GM19468 (cell line): ENCODE measurements at regions not wholly inside any gene's neighbourhood (a gene's known extent, or its start where the extent isn't known, plus 50 kb on each side); places are given as distances from the start of the nearest gene placed in this dataset.
"Not testable (repeated sequence)": the region's sequence is repeated elsewhere in the genome, so short reads cannot be mapped to it uniquely, and the experiment has no call there.

Experiments
- ATAC-seq: cut with Tn5 transposase; IDR thresholded peaks from one replicate; pipeline ENCODE4 v1.9.1; 2021; ENCODE audit warnings: mild to moderate bottlenecking, moderate library complexity, moderate number of reproducible peaks; ENCODE audit not compliant: unreplicated experiment; ENCODE audit errors: extremely low read depth

- ATAC-seq: no peak
Observed at GRCh38 chr4:177161781-177162180, 147.9 kb upstream of the NEIL3 start.

DNA sequence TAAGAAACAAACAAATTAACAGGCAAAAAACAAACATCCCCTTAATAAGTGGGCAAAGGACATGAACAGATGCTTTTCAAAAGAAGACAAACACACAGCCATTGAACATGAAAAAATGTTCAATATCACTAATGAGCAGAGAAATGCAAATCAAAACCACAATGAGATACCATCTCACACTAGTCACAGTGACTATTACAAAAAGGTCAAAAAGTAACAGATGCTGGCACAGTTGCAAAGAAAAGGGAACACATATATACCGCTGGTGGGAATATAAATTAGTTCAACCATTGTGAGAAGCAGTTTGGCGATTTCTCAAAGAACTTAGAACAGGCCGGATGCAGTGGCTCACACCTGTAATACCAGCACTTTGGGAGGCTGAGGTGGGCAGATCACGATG lies 146.1 kb upstream of the NEIL3 start:
- ATAC-seq: no peak

GRCh38 chr4:177171588-177171987 lies 138.1 kb upstream of the NEIL3 start:
- no peak for ATAC-seq

DNA sequence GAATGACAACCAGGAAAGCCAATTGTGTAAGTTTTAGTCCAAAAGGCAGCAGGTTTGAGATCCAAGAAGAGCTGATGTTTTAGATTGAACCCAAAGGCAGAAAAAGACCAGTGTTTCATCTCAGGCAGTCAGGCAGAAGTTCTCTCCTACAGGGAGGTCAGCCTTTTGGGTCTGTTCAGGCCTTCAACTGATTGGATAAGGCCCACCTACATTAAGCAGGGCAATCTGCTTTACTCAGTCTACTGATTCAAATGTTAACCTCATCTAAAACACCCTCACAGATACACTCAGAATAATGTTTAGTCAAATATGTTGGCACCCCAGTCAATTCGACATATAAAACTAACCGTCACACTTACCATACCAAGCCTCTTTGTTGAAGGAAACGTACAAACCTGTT lies 134.2 kb upstream of the NEIL3 start:
- no peak for ATAC-seq

GRCh38 chr4:177177541-177178081 lies 132.1 kb upstream of the NEIL3 start:
- ATAC-seq: no peak

DNA sequence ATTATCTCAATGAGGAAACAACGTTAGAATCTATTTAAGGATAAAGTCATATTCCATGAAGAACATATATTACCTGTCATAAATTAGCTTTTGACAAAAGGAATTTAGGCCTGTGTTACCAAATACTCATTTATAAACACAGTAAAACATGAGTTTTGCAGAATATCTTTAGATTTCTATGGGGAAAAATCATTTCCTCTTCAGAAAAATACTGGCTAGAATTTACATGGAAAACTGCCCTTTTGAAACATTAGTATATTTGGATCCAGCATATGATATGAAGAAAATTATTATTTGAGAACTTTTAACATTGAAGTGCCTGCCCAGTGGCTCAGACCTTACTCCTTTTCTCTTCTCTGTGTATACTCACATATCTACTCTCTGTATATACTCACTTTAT lies 131.4 kb upstream of the NEIL3 start:
- ATAC-seq: no peak

DNA sequence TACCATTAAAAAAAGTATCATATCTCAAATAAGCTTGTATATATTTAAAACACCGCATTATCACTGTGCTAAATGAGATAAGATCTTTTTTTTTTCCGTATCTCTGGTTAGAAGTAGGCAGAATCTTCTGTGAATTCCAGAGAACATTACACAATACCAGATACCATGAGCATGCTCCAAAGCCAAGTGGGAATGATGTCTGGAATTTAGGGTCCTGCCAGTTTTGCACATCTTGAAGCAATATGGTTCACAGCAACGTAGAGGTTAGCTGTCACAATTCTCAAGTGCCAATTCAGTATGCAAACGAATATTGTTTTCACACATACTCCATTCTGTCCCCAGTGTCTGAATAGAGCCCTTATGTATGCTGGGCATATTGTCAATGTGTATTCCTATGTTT lies 127.5 kb upstream of the NEIL3 start:
- ATAC-seq: no peak

- no peak for ATAC-seq
Observed at GRCh38 chr4:177182728-177183127, 126.9 kb upstream of the NEIL3 start.

- ATAC-seq: no peak
Observed at GRCh38 chr4:177185151-177185550, 124.5 kb upstream of the NEIL3 start.

DNA sequence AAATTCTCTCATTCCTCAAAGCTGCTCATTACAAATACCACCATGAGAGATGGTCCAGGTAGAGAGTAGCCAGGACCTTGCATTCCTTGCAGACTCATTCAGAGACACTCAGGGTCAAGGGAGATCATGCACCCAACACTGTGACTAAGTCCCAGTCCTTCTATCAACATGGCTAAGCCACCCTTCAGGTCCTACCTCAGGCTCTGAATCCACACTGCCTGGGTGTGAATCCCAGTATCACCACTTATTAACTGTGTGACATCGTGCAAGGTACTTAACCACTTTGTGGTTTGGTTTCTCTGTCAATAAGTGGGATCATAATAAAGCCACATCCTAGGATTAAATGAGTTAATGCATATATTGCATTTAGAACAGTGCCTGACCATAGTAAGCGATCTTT lies 124.1 kb upstream of the NEIL3 start:
- ATAC-seq: no peak

- no peak for ATAC-seq
Observed at GRCh38 chr4:177187371-177187770, 122.3 kb upstream of the NEIL3 start.

- no peak for ATAC-seq
Observed at GRCh38 chr4:177190995-177191580, 118.6 kb upstream of the NEIL3 start.

DNA sequence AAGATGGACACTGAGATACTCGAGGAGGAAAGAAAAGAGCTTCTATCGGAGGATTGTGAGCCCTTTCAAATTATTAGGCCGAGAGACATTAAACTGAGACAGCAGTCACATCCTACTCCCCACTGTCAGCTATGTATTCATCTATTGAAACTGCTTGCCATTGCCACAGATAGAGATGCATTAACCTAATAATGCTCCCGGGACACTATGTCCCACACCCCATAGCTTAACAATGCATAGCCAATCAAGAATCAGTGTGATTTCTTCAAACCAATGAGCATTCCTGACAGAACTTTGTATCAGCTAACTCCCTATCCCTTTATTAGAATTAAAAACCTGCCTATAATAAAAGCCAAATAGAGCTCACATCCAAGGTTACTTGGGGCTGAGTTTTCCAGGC lies 118.1 kb upstream of the NEIL3 start:
- ATAC-seq: no peak

DNA sequence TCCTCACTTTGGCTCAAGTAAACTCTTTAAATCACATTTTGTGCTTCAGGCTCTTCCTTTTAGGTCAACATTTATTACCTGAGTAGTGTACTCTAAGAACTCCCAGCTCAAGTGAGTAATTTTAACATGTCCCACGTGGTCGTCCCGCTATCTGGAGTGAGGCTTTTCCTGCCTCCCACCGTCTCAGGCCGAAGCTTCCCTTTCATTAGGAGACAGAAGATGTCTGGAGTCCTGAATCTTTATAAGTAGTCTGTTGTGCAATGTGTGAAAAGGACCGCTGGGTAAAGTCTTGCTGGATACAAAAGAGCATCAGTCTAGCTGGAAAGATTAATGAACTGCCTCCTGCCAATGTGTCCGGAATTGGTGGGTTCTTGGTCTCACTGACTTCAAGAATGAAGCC lies 117.7 kb upstream of the NEIL3 start:
- ATAC-seq: no peak

GRCh38 chr4:177193024-177193715 lies 116.5 kb upstream of the NEIL3 start:
- not testable (repeated sequence) for ATAC-seq

DNA sequence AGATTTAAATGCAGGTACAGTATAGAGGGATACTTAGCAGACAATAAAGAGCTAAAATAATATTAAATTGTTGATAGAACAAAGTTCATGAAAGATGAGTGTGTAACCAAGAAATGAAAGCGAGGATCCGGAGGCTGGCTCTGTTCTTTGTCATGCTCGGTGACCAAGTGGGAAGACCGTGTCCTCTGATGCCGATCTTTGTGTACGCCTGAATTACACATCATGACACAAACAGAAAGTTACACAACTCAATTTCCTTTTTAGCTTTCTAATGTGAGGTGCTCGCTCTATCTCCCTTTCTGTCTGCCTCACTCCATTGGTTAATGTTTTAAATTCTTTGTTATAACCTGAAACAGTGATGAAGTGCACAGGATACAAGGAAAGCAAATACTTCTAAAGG lies 114.8 kb upstream of the NEIL3 start:
- ATAC-seq: no peak

DNA sequence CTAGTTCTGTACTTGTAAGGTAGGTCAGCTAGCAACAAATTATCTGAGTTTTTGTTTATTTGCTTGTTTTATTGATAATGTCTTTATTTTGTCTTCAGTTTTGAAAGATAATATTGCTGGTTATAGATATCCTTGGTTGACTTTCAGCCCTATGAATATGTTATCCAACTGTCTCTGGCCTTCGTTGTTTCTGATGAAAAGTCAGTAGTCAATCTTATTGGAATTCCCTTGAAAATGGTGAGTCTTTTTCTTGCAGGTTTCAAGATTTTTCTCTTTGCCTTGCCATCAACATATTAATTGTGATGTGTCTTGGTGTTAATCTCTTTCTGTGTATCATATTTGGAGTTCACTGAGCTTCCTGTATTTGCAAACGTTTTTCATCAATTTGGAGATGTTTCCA lies 113.1 kb upstream of the NEIL3 start:
- ATAC-seq: no peak

DNA sequence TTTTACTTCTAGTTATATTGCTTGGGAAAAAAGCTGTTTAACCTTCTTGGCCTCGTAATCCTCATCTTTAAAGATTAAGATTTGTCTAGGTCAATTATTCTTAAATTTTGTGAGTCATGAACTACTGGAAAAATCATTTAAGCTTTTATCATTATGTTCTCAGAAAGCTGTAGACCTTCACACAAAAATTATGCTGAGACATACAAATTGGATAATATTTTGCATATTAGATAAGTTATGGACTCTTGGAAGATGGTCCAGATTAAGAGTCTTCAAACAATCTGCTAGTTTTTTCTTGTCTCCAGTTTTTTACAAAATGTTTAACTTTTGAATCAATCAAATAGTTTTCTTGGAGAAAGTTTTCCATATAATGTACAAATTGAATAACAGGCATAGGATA lies 108.1 kb upstream of the NEIL3 start:
- ATAC-seq: no peak

GRCh38 chr4:177204126-177204525 lies 105.5 kb upstream of the NEIL3 start:
- no peak for ATAC-seq

DNA sequence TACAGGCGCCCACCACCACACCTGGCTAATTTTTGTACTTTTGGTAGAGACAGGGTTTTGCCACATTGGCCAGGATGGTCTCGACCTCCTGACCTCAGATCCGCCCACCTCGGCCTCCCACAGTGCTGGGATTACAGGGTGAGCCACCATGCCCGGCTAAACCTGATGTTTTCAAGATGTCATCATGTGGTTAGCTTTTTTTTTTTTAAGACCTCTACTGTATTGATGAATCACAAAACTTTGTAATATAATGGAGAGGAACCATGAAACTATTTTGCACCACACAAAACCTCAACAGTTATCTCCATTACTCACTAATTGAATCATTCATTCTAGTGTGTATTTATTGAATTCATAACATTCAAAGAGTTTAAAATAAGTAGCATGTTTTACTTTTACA lies 94.7 kb upstream of the NEIL3 start:
- ATAC-seq: no peak

GRCh38 chr4:177220376-177220775 lies 89.3 kb upstream of the NEIL3 start:
- no peak for ATAC-seq

GRCh38 chr4:177222781-177223180 lies 86.9 kb upstream of the NEIL3 start:
- ATAC-seq: no peak
